ENCODE measurements at regions not wholly inside any gene's neighbourhood (a gene's known extent, or its start where the extent isn't known, plus 50 kb on each side); places are given as distances from the start of the nearest gene placed in this dataset.

DNA sequence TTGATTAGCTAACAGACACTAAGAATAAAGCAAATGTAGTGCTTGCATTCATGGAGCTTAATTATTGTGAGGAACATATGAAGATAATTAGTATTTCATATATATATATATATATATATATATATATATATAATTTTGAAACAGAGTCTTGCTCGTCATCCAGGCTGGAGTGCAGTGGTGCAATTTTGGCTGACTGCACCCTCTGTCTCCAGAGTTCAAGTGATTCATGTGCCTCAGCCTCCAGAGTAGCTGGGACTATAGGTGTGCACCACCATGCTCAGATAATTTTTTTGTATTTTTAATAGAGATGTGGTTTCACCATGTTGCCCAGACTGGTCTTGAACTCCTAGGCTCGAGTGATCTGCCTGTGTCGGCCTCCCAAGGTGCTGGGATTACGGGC is 1091.6 kb upstream of the TMEM132C start:
- TF ChIP-seq EZH2 (IDR thresholded peaks at IDR 0.05; ENCODE audit: low read length, unreplicated experiment), result no peak
- TF ChIP-seq, protein P1, sequence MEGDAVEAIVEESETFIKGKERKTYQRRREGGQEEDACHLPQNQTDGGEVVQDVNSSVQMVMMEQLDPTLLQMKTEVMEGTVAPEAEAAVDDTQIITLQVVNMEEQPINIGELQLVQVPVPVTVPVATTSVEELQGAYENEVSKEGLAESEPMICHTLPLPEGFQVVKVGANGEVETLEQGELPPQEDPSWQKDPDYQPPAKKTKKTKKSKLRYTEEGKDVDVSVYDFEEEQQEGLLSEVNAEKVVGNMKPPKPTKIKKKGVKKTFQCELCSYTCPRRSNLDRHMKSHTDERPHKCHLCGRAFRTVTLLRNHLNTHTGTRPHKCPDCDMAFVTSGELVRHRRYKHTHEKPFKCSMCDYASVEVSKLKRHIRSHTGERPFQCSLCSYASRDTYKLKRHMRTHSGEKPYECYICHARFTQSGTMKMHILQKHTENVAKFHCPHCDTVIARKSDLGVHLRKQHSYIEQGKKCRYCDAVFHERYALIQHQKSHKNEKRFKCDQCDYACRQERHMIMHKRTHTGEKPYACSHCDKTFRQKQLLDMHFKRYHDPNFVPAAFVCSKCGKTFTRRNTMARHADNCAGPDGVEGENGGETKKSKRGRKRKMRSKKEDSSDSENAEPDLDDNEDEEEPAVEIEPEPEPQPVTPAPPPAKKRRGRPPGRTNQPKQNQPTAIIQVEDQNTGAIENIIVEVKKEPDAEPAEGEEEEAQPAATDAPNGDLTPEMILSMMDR (conservative IDR thresholded peaks at IDR 0.05; ENCODE audit: low read depth, low read length), result no peak
- TF ChIP-seq EZH2phosphoT487 (IDR thresholded peaks at IDR 0.05; ENCODE audit: borderline replicate concordance, low read length), result no peak

Measured in PC-3 (cell line).